Caco-2 (cell line): ENCODE measurements at regions not wholly inside any gene's neighbourhood (a gene's known extent, or its start where the extent isn't known, plus 50 kb on each side); places are given as distances from the start of the nearest gene placed in this dataset.

Experiments
- BruUV-seq: library from RNA; stranded (reverse); fragments of 400-500 nt; replicated peaks from 2 replicates; lab custom pipeline; 2021; lab: Mats Ljungman, UMichigan
- CTCF ChIA-PET: fragments of 300-600 bp; sonication (Branson Sonifier 250); formaldehyde crosslinking; loops from one replicate; lab custom pipeline; 2022; ENCODE audit warnings: antibody characterized with exemption; lab: Charles Lee
- POLR2A ChIA-PET: fragments of 300-600 bp; sonication (Branson Sonifier 250); formaldehyde crosslinking; loops from one replicate; lab custom pipeline; 2022; ENCODE audit warnings: antibody characterized with exemption; lab: Charles Lee
- DNase-seq, 2 experiments: peaks; one replicate each; pipeline versions ENCODE4 v3.0.0 to v3.0.0-alpha.2; 2020 to 2022
- H3K27me3 ChIP-seq: replicated peaks from 2 replicates; pipeline ENCODE4 v1.6.0; 2011; ENCODE audit warnings: low read length; ENCODE audit not compliant: control insufficient read depth, insufficient read depth
- H3K36me3 ChIP-seq: 2 replicates; pipeline ENCODE4 v1.5.1; 2011; ENCODE audit warnings: low read length; ENCODE audit not compliant: control insufficient read depth, insufficient read depth
- H3K4me1 ChIP-seq: fragments of 250-450 bp; sonication (Bioruptor Pico); 2 replicates; pipeline ENCODE4 v1.5.1; 2020; ENCODE audit warnings: mild to moderate bottlenecking
- H3K4me3 ChIP-seq: 2 replicates; pipeline ENCODE4 v1.5.1; 2011; ENCODE audit warnings: low read depth, mild to moderate bottlenecking, control low read depth, low read length
- H3K9me3 ChIP-seq: fragments of 250-450 bp; sonication (Bioruptor Pico); 2 replicates; pipeline ENCODE4 v1.5.1; 2020; ENCODE audit warnings: mild to moderate bottlenecking, moderate library complexity
- H3K27ac Mint-ChIP-seq: one replicate; pipeline ENCODE4 v1.8.0; 2022; ENCODE audit warnings: mixed read lengths; ENCODE audit not compliant: unreplicated experiment
- H3K27me3 Mint-ChIP-seq: one replicate; pipeline ENCODE4 v1.8.0; 2022; ENCODE audit warnings: mixed read lengths; ENCODE audit not compliant: insufficient read depth, unreplicated experiment
- H3K36me3 Mint-ChIP-seq: one replicate; pipeline ENCODE4 v1.8.0; 2022; ENCODE audit warnings: mild to moderate bottlenecking, mixed read lengths; ENCODE audit not compliant: insufficient read depth, unreplicated experiment
- H3K4me1 Mint-ChIP-seq: one replicate; pipeline ENCODE4 v1.8.0; 2022; ENCODE audit warnings: low read depth, mixed read lengths; ENCODE audit not compliant: unreplicated experiment
- H3K4me3 Mint-ChIP-seq: one replicate; pipeline ENCODE4 v1.8.0; 2022; ENCODE audit warnings: mild to moderate bottlenecking, moderate library complexity, mixed read lengths; ENCODE audit not compliant: unreplicated experiment
- H3K9me3 Mint-ChIP-seq: one replicate; pipeline ENCODE4 v1.8.0; 2022; ENCODE audit warnings: mixed read lengths; ENCODE audit not compliant: unreplicated experiment
- CTCF ChIP-seq, 2 experiments: fragments of 200-600 bp in 1 of 2; IDR thresholded peaks; 1 replicate in 1 of 2; 2 replicates in 1 of 2; pipeline versions ENCODE4 v1.5.1 to v1.8.0; 2011 to 2022; ENCODE audit warnings: antibody characterized with exemption in 1 of 2, control low read depth in 1 of 2, inconsistent platforms in 1 of 2, low read depth in 1 of 2, low read length in 1 of 2, mild to moderate bottlenecking in 1 of 2, moderate library complexity in 1 of 2; ENCODE audit not compliant: insufficient read depth in 1 of 2, severe bottlenecking in 1 of 2, unreplicated experiment in 1 of 2
- intact Hi-C: fragments of 100-400 bp; cut with micrococcal nuclease; formaldehyde crosslinking; loops from one replicate; pipeline ENCODE4 v1.10.0; 2022; ENCODE audit not compliant: unreplicated experiment

- ChIA-PET CTCF (no interaction called here), POLR2A (no interaction called here)
- no peaks in the 10 kb centered on the region for H3K9me3 Mint-ChIP-seq
- BruUV-seq, result no TSS peak
- H3K4me3 Mint-ChIP-seq, result no peak overlapping the region
- no peak overlapping the region for H3K27ac Mint-ChIP-seq
- no peaks in the 10 kb centered on the region for H3K9me3 ChIP-seq
- H3K4me1 ChIP-seq, result no peaks in the 10 kb centered on the region
- intact Hi-C loops, result no loop called here
- peaks cover 7% of the 10 kb centered on the region for H3K27me3 Mint-ChIP-seq
- H3K4me3 ChIP-seq, result no peak overlapping the region
- H3K36me3 Mint-ChIP-seq, result no peaks in the 10 kb centered on the region
- no peaks in the 10 kb centered on the region for H3K36me3 ChIP-seq
- no peaks in the 10 kb centered on the region for H3K4me1 Mint-ChIP-seq
- no peak for TF ChIP-seq CTCF (IDR thresholded peaks at IDR 0.05; ENCODE audit: insufficient read depth in 1 of 2, low read depth in 1 of 2, low read length in 1 of 2, severe bottlenecking in 1 of 2, unreplicated experiment in 1 of 2)
- H3K27me3 ChIP-seq, result no peaks in the 10 kb centered on the region
- DNase-seq, result no peak
These were observed 444.3 kb downstream of the GPAM start for GRCh38 chr10:111739125-111739873.

GRCh38 chr10:111739874-111740139 lies 443.8 kb downstream of the GPAM start:
- DNase-seq, result no peak
- ChIA-PET CTCF (no interaction called here), POLR2A (no interaction called here)
- Mint-ChIP-seq H3K27ac (no peak overlapping the region), H3K9me3 (no peaks in the 10 kb centered on the region), H3K27me3 (peaks cover 7% of the 10 kb centered on the region), H3K4me3 (no peak overlapping the region), H3K4me1 (no peaks in the 10 kb centered on the region), H3K36me3 (no peaks in the 10 kb centered on the region)
- no peak for TF ChIP-seq CTCF (IDR thresholded peaks at IDR 0.05; ENCODE audit: insufficient read depth in 1 of 2, low read depth in 1 of 2, low read length in 1 of 2, severe bottlenecking in 1 of 2, unreplicated experiment in 1 of 2)
- BruUV-seq, result no TSS peak
- Histone ChIP-seq H3K36me3 (no peaks in the 10 kb centered on the region), H3K9me3 (no peaks in the 10 kb centered on the region), H3K4me3 (no peak overlapping the region), H3K4me1 (no peaks in the 10 kb centered on the region), H3K27me3 (no peaks in the 10 kb centered on the region)
- intact Hi-C loops, result no loop called here

- Histone ChIP-seq H3K9me3 (no peaks in the 10 kb centered on the region), H3K4me3 (no peak overlapping the region), H3K27me3 (no peaks in the 10 kb centered on the region), H3K4me1 (no peaks in the 10 kb centered on the region), H3K36me3 (no peaks in the 10 kb centered on the region)
- CTCF ChIA-PET, result no interaction called here
- POLR2A ChIA-PET, result no interaction called here
- TF ChIP-seq CTCF (IDR thresholded peaks at IDR 0.05; ENCODE audit: insufficient read depth in 1 of 2, low read depth in 1 of 2, low read length in 1 of 2, severe bottlenecking in 1 of 2, unreplicated experiment in 1 of 2), result no peak
- intact Hi-C loops, result no loop called here
- Mint-ChIP-seq H3K36me3 (no peaks in the 10 kb centered on the region), H3K9me3 (no peaks in the 10 kb centered on the region), H3K27ac (no peak overlapping the region), H3K4me1 (no peaks in the 10 kb centered on the region), H3K4me3 (no peak overlapping the region), H3K27me3 (peaks cover 5% of the 10 kb centered on the region)
- BruUV-seq, result no TSS peak
- no peak for DNase-seq
These were observed 437.6 kb downstream of the GPAM start for GRCh38 chr10:111745982-111746381.
